ENCODE measurements at regions not wholly inside any gene's neighbourhood (a gene's known extent, or its start where the extent isn't known, plus 50 kb on each side); places are given as distances from the start of the nearest gene placed in this dataset.

- intact Hi-C loops (cut with DNase I; ENCODE audit: low total_unique reads): no loop called here
- Histone ChIP-seq H3K9me3 (no peaks in the 10 kb centered on the region), H3K27me3 (no peaks in the 10 kb centered on the region), H3K4me3 (no peak overlapping the region), H3K27ac (no peak overlapping the region), H3K4me1 (no peaks in the 10 kb centered on the region), H3K36me3 (no peaks in the 10 kb centered on the region)
- no peak for DNase-seq
- TF ChIP-seq CTCF (IDR thresholded peaks at IDR 0.05) (no peak), POLR2A (IDR thresholded peaks at IDR 0.05) (no peak)
Measured at GRCh38 chr2:76330865-76331264, 620.1 kb upstream of the GCFC2 start.

- intact Hi-C loops (cut with DNase I; ENCODE audit: low total_unique reads): no loop called here
- no peak overlapping the region for H3K27ac ChIP-seq
- no peak overlapping the region for H3K4me3 ChIP-seq
- no peaks in the 10 kb centered on the region for H3K36me3 ChIP-seq
- H3K9me3 ChIP-seq: no peaks in the 10 kb centered on the region
- H3K27me3 ChIP-seq: no peaks in the 10 kb centered on the region
- no peaks in the 10 kb centered on the region for H3K4me1 ChIP-seq
- no peak for DNase-seq
- TF ChIP-seq POLR2A (IDR thresholded peaks at IDR 0.05) (no peak), CTCF (IDR thresholded peaks at IDR 0.05) (no peak)
Measured at GRCh38 chr2:76326636-76327035, 615.9 kb upstream of the GCFC2 start.

GRCh38 chr2:76323381-76323780 is 612.7 kb upstream of the GCFC2 start:
- no peak for DNase-seq
- H3K4me1 ChIP-seq: no peaks in the 10 kb centered on the region
- H3K36me3 ChIP-seq: no peaks in the 10 kb centered on the region
- H3K4me3 ChIP-seq: no peak overlapping the region
- H3K9me3 ChIP-seq: no peaks in the 10 kb centered on the region
- H3K27me3 ChIP-seq: no peaks in the 10 kb centered on the region
- intact Hi-C loops (cut with DNase I; ENCODE audit: low total_unique reads): no loop called here
- no peak for TF ChIP-seq CTCF (IDR thresholded peaks at IDR 0.05)
- no peak for TF ChIP-seq POLR2A (IDR thresholded peaks at IDR 0.05)
- no peak overlapping the region for H3K27ac ChIP-seq

GRCh38 chr2:76320716-76321115 is 610.0 kb upstream of the GCFC2 start:
- Histone ChIP-seq H3K27ac (no peak overlapping the region), H3K4me3 (no peak overlapping the region), H3K36me3 (no peaks in the 10 kb centered on the region), H3K27me3 (no peaks in the 10 kb centered on the region), H3K4me1 (no peaks in the 10 kb centered on the region), H3K9me3 (no peaks in the 10 kb centered on the region)
- intact Hi-C loops (cut with DNase I; ENCODE audit: low total_unique reads): no loop called here
- TF ChIP-seq CTCF (IDR thresholded peaks at IDR 0.05) (no peak), POLR2A (IDR thresholded peaks at IDR 0.05) (no peak)
- DNase-seq: no peak

- no peak for TF ChIP-seq POLR2A (IDR thresholded peaks at IDR 0.05)
- no peak for TF ChIP-seq CTCF (IDR thresholded peaks at IDR 0.05)
- Histone ChIP-seq H3K36me3 (no peaks in the 10 kb centered on the region), H3K4me1 (no peaks in the 10 kb centered on the region), H3K27me3 (no peaks in the 10 kb centered on the region), H3K27ac (no peak overlapping the region), H3K4me3 (no peak overlapping the region), H3K9me3 (no peaks in the 10 kb centered on the region)
- intact Hi-C loops (cut with DNase I; ENCODE audit: low total_unique reads): no loop called here
- DNase-seq: no peak
Measured at GRCh38 chr2:76318848-76319360, 608.2 kb upstream of the GCFC2 start.

Measured in uterus (tissue), 3 donors.